Neural progenitor cell (in vitro differentiated cells): ENCODE measurements at regions not wholly inside any gene's neighbourhood (a gene's known extent, or its start where the extent isn't known, plus 50 kb on each side); places are given as distances from the start of the nearest gene placed in this dataset.

Experiments
- CTCF ChIP-seq: fragments of 200-600 bp; sonication (generic); IDR thresholded peaks from 2 replicates; pipeline ENCODE4 v1.5.1; 2017; ENCODE audit warnings: antibody characterized with exemption, mild to moderate bottlenecking
- EZH2phosphoT487 ChIP-seq: fragments of 200-600 bp; sonication (generic); IDR thresholded peaks from 2 replicates; pipeline ENCODE4 v1.6.1; 2017; ENCODE audit warnings: antibody characterized with exemption

- TF ChIP-seq CTCF: no peak
- TF ChIP-seq EZH2phosphoT487: no peak
These were observed 421.3 kb downstream of the ZFHX3 start for GRCh38 chr16:72626623-72627022.
